Activated T-cell treated with anti-CD3 and anti-CD28 coated beads for 24 hours (primary cell): ENCODE measurements at regions not wholly inside any gene's neighbourhood (a gene's known extent, or its start where the extent isn't known, plus 50 kb on each side); places are given as distances from the start of the nearest gene placed in this dataset.
"Not testable (repeated sequence)": the region's sequence is repeated elsewhere in the genome, so short reads cannot be mapped to it uniquely, and the experiment has no call there.

Experiments used
- DNase-seq: peaks from one replicate; pipeline ENCODE4 v3.0.0-alpha.2; 2020; ENCODE audit warnings: low read depth

DNA sequence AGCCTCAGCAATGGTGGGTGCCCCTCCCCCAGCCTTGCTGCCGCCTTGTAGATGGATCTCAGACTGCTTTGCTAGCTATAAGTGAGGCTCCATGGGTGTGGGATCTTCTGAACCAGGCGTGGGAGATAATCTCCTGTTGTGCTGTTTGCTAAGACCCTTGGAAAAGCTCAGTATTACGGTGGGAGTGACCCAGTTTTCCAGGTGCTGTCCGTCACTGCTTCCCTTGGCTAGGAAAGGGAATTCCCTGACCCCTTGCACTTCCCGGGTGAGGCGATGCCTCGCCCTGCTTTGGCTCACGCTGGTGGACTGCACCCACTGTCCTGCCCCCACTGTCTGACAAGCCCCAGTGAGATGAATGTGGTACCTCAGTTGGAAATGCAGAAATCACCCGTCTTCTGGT lies 411.2 kb downstream of the RAB38 start:
- DNase-seq: not testable (repeated sequence)

GRCh38 chr11:87754685-87755084 lies 420.6 kb downstream of the RAB38 start:
- no peak for DNase-seq

GRCh38 chr11:87753143-87753542 lies 422.1 kb downstream of the RAB38 start:
- DNase-seq: no peak

DNA sequence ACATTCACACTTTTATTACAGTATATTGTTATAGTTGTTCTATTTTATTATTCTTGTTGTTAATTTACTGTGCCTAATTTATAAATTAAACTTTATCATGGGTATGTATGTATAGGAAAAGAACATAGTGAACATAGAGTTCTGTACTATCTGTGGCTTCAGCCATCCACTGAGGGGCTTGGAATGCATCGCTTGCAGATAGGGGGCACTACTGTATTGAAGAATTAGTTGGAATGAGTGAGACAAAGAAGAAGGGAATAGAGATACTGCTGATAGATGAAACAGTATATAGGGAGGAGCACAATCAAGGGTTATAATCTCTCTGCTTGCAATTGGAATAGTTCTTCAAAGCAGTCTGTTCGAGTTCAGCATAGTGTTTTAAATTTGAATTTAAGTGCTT lies 432.2 kb downstream of the RAB38 start:
- no peak for DNase-seq

DNA sequence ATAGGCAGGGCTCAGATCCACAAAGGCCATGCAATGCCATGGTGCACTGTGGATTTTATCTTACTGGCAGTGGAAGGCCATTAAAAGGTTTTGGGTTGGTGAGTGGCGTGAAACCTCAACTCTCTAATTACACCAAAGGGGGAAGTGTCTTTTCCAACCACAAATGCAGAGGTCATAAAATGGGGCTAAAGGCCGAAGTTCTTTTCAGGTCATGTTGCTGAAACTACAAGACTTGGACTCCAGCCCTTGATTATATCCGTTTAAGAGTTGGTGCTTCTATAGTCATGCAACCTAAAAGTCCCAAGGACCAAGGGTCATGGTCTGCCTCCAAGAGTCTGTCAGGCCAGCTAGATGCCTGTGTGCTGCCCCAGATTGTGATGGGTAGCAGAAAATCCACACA lies 434.3 kb downstream of the RAB38 start:
- no peak for DNase-seq

GRCh38 chr11:87740451-87740850 lies 434.8 kb downstream of the RAB38 start:
- DNase-seq: no peak

DNA sequence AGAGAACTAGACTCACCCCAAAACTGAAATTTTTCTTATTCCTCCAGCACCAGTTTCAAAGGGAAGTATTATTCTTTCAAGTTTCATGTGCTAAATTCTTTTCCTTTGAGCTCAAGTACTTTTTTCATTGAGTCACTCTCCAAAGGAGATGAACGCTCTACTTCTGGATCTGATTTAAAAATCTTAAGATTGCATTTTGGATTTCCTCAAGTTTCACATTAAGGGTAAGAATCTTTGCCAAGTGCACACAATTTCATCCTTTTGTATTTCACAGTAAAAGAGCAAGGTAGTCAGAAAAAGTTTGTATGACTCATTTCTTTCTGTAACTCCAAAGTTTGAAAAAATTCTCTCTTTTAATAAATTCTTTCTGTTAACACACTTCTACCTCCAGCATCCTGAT lies 435.5 kb downstream of the RAB38 start:
- DNase-seq: no peak

- DNase-seq: no peak
Observed at GRCh38 chr11:87739261-87739660, 436.0 kb downstream of the RAB38 start.

DNA sequence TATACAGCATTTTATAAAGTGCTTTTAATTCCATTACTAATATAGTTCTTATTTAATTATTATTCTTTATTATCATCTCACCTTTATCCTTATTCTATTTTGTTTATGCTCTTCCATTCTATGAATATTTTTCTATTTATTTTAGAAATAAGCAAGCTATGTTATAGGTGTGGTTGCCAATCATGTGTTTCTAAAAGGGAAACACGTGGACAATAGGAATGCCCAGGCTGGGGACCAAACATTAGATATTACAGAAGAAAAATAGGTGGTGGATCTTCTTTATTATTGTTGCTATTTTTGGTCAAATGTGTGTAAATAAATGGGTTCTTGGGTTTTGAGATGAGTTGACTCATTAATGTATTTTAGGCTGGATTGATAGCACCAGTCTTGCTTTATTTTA lies 438.3 kb downstream of the RAB38 start:
- no peak for DNase-seq

- no peak for DNase-seq
Observed at GRCh38 chr11:87726506-87726905, 448.7 kb downstream of the RAB38 start.

DNA sequence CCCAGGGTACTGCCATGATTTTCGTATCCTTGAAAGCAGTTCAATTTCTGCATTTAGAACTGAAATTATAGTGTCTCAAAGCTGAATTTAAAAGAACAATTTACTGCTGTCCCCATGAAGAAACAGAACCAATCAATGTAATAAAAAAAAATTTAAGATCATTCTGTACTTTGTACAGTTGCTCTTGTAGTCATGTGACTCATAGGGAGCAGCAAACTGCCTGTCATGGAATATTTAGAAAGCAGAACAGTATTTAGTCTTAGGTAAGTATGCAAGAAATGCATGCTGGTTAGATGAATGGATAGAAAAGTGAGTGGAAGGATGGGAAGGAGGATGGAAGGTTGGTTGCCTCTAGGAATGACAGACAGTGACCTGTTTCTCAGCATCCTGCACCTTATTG lies 450.9 kb downstream of the RAB38 start:
- DNase-seq: no peak

DNA sequence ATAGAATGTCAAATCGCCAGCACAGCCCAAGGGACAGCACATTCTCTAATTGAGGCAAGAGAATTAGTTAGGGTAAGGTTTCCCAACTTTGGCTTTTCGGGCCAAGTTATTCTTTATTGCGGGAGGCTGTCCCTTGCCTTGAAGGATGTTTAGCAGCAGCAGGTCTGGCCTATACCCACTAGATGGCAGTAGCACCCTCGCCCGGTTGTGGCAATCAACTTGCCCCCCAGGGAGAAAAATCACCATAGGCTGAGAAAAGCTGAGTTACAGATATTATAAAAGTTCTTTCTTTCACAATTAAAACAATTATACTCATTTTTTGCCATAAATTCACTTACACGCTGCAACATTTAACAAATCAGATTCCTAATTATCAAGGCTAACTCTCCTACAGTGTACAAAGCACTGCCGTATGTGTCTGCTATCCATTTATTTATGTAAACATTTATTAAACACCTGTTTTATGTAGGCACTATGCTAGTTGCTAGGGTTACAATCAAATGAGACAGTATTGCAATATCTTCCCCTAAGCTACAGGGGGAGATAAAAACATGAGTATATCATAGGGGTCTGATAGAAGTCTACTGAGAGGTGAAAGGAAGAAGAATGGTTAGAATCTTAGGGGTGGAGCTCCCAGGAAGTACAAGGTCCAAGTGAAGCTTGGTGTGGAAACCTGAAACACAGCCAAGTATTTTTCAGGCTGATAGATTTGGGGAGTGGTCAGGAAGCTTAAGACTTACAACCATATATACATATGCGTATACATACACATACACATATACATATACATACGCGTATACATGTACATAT lies 452.3 kb downstream of the RAB38 start:
- DNase-seq: no peak

- no peak for DNase-seq
Observed at GRCh38 chr11:87719326-87720073, 455.7 kb downstream of the RAB38 start.

GRCh38 chr11:87712802-87713202 lies 462.4 kb downstream of the RAB38 start:
- DNase-seq: no peak

DNA sequence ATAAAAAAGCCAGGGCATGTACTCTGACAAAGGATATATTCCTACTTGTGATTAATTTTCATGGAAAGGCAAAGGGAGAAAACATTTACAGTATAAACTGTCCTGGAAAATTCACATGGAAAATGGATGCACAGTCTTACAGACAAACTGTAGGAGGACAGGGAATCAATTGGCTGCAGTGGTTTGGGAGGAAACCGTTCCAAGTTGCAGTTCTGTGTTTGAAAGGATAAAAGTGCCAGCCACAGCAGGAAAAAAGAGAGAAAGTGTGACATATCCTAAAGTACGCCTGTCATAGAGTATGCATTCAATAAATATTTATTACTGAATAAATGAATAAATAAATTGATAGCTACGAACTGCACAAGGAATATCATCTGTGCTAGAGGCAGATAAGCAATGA lies 462.9 kb downstream of the RAB38 start:
- no peak for DNase-seq

DNA sequence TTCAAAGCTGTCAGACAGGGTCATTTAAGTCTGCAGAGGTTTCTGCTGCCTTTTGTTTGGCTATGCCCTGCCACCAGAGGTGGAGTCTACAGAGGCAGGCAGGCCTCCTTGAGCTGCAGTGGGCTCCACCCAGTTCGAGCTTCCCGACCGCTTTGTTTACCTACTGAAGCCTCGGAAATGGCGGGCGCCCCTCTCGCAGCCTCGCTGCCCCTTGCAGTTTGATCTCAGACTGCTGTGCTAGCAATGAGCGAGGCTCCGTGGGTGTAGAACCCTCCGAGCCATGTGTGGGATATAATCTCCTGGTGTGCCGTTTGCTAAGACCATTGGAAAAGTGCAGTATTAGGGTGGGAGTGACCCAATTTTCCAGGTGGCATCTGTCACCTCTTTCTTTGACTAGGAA lies 471.7 kb downstream of the RAB38 start:
- DNase-seq: not testable (repeated sequence)

DNA sequence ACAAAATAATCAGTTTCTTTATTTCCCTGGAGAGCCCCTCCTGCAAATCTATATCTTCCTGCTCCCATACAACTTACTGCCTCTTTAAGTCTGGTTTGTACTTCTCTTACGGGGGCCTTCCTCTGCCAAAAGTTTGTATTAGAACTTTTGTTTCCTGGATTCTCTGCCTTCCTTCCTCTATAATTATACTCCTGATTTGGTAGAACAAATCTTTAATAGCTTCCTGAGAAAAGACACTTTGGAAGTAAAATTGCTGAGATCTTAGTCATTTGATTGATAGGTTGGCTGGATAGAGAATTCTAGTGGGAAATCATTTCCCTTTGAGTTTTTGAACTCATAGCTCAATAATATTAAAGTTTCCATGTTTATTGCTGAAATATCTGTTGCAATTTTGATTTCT lies 499.2 kb downstream of the RAB38 start:
- DNase-seq: no peak

DNA sequence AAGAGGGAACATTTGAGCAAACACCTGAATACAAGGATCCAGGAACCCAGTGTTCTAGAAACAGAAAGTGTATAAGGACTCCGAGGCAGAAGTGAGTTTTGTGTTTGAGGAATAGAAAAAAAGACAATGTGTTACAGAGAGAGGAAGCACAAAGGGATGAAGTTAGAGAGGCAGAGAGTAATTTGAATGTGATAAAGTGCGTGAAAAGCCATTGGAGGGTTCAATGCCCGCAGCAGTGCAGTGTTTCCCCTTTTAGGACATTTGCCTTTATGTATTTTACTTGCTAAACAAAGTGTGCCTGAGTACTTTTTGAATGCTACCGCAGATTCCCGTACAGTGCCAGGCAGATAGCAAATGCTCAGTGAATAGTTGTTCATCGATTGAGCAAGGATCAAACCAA lies 508.5 kb downstream of the RAB38 start:
- no peak for DNase-seq

DNA sequence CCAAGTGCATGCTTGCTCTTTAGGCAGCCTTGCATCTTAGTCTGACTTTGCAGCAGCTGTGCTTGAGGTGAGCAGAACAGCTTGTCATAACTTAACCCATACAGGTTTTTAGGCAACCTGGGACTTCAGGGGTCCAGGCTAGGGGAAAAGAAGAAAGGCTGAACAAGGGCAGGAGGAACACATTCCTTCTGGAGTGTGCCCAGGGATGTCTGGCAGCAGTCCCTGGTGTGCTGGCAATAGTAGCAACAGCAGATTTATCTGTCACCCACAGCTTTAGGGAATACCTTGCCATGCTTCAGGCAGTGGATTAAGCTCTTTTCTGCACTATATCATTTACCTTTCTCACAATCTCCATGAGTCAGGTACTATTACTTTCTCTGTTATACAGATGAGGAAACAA lies 513.0 kb downstream of the RAB38 start:
- DNase-seq: no peak

DNA sequence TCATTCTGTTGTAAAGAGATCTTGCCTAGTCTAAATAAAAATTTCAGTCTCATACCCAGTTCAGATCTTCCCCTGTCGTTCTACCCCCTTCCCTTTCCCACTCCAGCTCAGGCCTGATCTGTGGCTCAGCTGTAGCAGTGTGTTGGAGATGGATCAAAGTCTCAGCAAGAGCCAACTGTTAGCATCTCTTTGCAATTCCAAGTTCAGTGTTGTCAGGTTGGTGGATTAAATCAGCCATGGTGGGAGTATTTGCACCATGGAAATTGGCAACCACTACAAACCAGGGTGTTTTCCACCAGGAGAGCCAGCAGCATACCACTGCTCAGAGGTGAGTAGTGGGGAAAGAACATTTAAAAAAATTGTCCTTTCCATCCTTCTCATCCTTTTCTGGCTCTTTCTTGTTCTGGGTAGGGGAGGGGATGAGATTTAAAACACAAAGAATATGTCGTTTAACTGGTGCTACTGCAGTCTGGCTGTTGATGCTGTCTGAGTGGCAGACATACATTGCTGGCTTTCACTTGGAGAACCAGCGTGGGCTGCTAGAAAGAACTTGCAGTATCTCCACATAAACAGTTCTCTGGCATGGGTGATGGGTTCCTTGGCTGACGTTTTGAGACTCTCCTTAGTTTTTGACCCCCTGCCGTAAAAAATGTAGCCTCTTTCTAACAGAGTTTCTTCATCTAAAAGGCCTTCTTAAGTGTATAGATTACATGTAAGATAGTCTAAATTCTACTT lies 514.1 kb downstream of the RAB38 start:
- DNase-seq: no peak

DNA sequence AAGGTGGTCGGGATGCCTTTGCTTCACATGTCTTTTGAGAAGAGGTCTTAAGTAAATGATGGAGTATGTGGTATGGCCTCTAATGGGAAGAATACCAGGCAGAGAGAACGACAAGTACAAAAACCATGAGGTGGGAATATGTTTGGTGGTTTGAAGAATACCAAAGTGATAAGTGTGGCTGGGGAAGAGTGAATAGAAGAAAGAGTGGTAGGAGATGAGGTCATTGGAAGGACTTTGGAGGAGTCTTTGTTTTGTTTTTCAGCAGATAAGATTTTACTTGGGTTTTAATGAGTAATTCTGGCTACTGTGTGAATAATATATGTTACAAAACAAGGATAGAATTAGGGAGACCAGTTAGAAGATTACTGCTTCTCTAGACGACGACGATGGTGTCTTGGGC lies 515.4 kb downstream of the RAB38 start:
- no peak for DNase-seq

DNA sequence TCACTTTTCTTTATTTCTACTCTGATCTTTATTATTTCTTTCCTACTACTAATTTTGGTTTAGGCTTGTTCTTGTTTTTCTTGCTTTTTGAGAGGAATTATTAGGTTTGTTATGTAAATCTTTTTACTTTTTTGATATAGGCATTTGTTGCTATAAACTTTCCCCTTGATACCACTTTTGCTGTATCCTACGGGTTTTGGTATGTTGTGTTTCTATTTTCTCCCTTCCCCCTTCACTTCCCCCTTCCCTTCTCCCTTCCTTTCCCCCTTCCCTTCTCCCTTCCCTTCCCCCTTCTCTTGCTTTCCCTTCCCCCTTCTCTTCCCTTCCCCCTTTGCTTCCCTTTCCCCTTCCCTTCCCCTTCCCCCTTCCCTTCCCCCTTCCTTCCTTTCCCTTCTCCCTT lies 529.6 kb downstream of the RAB38 start:
- no peak for DNase-seq

DNA sequence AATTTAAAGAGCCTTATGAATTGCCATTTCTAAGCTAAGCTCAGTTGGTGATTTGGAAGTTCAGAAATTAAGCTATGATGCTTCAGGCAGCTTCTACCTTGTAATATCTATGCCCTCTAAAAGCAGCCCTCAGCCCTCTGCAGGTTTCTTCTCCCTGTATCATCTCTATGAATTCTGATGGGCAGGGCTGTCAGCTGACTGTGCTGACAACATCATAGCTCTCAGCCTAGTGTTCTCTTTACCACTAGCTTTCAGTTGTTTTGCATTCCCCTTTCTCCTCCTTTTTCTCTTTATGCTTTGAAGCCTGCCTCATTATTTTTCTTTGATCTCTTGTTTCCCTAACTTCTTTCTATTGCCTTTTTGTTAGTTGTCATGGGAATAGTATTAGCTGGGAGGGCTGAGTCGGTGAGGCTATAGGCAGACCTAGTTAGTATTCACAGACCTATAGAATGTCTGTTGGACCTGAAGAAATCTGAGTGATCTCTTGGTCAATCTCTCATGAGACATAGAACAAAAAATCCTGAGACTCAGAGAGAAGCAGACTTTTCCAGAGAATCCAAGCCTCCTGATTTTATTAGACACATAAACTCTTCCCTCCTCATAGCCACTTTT lies 535.4 kb downstream of the RAB38 start:
- no peak for DNase-seq
